Effector memory CD8-positive, alpha-beta T cell (primary cell): ENCODE measurements at regions not wholly inside any gene's neighbourhood (a gene's known extent, or its start where the extent isn't known, plus 50 kb on each side); places are given as distances from the start of the nearest gene placed in this dataset.
"Not testable (repeated sequence)": the region's sequence is repeated elsewhere in the genome, so short reads cannot be mapped to it uniquely, and the experiment has no call there.

ENCODE experiments used
- ATAC-seq: fragments of 150-1000 bp; cut with Tn5 transposase; replicated peaks from 2 replicates; pipeline ENCODE4 v1.10.0; 2021; ENCODE audit warnings: mild to moderate bottlenecking, moderate library complexity
- DNase-seq, 3 experiments: peaks; one replicate each; pipeline ENCODE4 v3.0.0; 2021
- H3K27ac Mint-ChIP-seq, 2 donors: one replicate each; pipeline ENCODE4 v1.8.0; 2022; ENCODE audit warnings: mild to moderate bottlenecking in 2 of 2, mixed read lengths in 2 of 2, moderate library complexity in 2 of 2
- H3K27me3 Mint-ChIP-seq, 2 donors: one replicate each; pipeline ENCODE4 v1.8.0; 2022; ENCODE audit warnings: mixed read lengths in 2 of 2
- H3K36me3 Mint-ChIP-seq: one replicate; pipeline ENCODE4 v1.8.0; 2022; ENCODE audit warnings: mild to moderate bottlenecking, moderate library complexity, mixed read lengths; ENCODE audit not compliant: insufficient read depth
- H3K4me1 Mint-ChIP-seq, 2 donors: one replicate each; pipeline ENCODE4 v1.8.0; 2022; ENCODE audit warnings: low read depth in 2 of 2, mixed read lengths in 2 of 2
- H3K4me3 Mint-ChIP-seq, 2 donors: one replicate each; pipeline ENCODE4 v1.8.0; 2022; ENCODE audit warnings: mild to moderate bottlenecking in 2 of 2, mixed read lengths in 2 of 2, moderate library complexity in 2 of 2
- H3K9me3 Mint-ChIP-seq, 2 donors: one replicate each; pipeline ENCODE4 v1.8.0; 2022; ENCODE audit warnings: mixed read lengths in 2 of 2

DNA sequence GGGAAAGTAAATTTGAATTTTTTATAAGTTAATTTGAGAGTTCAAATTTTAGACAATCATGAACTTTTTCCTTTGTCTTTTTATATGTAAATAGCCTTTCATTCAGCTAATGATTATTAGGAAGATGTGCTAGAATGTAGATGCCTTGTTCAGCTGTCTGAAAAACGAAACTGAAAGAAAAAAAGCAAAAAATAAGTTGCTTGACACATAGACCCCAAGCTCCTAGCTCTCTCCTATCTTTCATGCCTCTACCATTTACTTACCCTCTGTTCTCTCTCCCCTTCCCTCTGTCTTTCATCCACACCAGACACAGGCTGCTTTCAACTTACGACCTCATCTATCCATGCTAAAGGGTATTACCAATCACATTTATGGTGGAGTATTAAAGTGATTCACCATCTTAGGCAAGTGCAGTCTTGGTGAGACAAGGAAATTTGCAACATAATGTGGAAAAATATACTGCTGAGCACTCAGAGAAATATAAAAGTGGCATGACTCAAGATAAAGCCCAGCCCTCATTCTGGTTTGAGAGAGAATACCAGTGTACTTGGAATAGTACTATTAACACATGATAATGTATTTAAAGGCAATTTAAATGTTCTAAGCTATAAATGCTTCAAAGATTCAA is 425.6 kb downstream of the SUCLG1 start:
- Mint-ChIP-seq H3K27ac (no peak overlapping the region), H3K4me3 (peak overlapping the region; percentile 20 to 28), H3K4me1 (peaks cover 3 to 8% of the 10 kb centered on the region in 2 donors), H3K9me3 (no peaks in the 10 kb centered on the region), H3K36me3 (no peaks in the 10 kb centered on the region), H3K27me3 (no peaks in the 10 kb centered on the region)
- ATAC-seq (no peak), DNase-seq (no peak)

DNA sequence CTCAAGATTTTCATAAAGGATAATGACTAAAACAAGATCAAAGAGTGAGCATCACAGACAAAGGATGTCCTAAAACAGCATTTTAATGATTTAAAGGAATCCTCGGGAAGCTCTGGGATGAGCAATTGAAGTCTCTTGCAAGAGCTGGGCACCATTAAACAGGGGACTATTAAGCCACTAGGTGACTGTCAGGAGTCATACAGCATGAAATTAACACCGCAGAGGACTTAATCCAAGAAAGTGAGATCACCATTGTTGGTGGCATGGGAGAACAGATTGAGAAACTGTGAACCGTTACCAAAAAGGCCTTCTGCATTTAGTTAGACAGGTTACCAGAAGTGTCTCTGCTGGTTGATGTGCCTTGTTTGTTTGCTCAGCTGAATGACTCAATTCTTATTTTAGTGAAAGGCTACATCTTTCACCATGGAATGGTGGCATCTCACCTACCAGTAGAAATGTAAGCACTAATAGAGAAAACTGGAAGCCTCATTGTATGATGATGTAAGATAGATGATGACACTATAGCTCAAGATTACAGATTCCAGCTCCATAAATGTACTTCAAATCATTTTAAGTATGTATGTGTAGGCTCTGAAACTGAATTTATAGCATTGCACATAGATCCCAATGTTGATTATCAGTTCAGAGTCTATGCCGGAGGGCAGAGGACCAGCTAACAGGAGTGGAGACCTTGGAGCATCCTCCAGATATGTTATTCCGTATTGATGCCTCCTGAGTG is 427.6 kb downstream of the SUCLG1 start:
- peaks cover 3 to 8% of the 10 kb centered on the region in 2 donors for H3K4me1 Mint-ChIP-seq
- H3K4me3 Mint-ChIP-seq, result no peak overlapping the region
- DNase-seq (no peak), ATAC-seq (no peak)
- no peaks in the 10 kb centered on the region for H3K36me3 Mint-ChIP-seq
- no peak overlapping the region for H3K27ac Mint-ChIP-seq
- no peaks in the 10 kb centered on the region for H3K27me3 Mint-ChIP-seq
- no peaks in the 10 kb centered on the region for H3K9me3 Mint-ChIP-seq

DNA sequence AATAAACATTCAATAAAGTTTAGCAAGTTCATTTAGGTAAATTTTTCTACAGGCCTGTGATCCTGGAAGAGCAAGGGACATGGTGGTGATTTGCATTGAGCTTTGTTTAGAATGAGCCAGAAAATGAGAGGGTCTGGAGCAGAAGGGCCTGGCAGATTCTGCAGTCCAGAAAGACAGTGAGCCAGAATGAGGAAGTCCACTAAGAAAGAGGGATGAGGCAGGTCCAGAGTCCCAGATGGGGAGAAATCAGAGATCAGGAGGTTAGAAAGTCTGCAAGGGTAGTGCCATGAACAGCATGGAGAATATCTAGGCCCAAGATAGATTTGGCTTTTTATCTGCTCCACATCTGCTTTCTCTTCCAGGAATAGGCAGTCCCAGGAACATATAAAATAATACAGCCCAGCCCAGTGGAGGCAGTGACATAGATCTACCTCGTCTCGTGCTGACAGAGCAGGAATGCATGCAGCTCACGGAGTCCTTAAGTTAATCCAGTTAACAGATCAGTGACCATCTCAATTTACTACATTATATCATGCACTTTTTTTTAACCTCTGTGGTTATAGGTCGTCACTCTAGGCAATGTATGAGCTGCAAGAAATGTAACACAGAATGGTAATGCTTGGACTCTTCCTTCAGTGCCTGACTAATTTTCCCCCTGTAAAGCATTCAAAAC is 429.0 kb downstream of the SUCLG1 start:
- Mint-ChIP-seq H3K27ac (no peak overlapping the region), H3K4me3 (no peak overlapping the region), H3K4me1 (peaks cover 3 to 8% of the 10 kb centered on the region in 2 donors), H3K27me3 (no peaks in the 10 kb centered on the region), H3K9me3 (no peaks in the 10 kb centered on the region), H3K36me3 (no peaks in the 10 kb centered on the region)
- ATAC-seq (no peak), DNase-seq (no peak)

DNA sequence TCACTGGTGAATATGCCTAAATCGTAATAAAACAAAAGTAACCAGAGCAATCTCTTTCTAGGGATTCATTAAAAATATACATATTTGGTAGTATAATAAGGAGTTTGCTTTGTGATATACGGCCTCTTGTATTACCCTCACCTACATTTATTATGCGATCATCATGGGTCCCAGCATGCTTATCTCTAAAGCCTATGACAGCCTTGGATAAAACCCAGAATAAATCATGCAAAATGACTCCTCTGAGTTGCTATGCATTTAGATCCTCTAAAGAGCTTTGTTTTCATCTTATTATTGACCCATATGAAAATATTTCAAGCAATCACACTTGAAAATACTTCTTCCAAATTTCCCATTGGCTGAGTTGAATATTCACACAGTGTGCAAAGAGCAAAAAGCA is 432.3 kb downstream of the SUCLG1 start:
- H3K4me3 Mint-ChIP-seq, result no peak overlapping the region
- H3K27me3 Mint-ChIP-seq, result no peaks in the 10 kb centered on the region
- H3K4me1 Mint-ChIP-seq, result no peaks in the 10 kb centered on the region
- no peak for DNase-seq
- H3K36me3 Mint-ChIP-seq, result no peaks in the 10 kb centered on the region
- ATAC-seq, result no peak
- H3K9me3 Mint-ChIP-seq, result no peaks in the 10 kb centered on the region
- no peak overlapping the region for H3K27ac Mint-ChIP-seq

DNA sequence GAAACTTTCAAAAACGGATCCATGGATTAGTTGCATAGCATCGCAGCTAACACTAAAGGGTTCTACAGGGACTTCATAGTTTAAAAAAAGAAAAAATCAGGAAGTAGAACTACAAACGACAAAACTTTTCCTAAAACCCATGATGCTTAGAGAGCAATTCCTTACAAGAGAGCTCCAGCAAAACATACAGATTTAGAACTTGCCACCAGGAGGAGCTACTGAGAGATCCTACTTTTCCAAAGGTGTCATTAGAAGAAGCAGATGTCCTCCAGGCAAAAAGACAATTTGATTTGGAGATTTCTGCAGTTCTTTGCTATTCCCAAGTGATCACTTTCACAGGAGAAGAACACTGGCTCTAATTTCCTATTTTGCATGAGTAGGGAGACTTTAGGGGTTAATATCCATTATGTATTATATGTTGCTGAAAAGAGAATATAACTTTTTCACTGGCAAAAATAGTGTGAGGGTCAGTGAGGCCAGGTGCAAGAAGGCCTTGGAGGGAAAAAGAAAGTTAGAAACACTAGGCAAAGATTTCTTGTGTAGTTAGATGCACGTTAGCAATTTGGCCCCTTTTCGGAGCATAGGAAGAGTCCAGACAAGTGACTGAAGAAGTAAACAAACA is 436.2 kb downstream of the SUCLG1 start:
- no peak overlapping the region for H3K27ac Mint-ChIP-seq
- no peaks in the 10 kb centered on the region for H3K36me3 Mint-ChIP-seq
- ATAC-seq (no peak), DNase-seq (peak in 1 of 3 experiments; percentile 1)
- no peaks in the 10 kb centered on the region for H3K27me3 Mint-ChIP-seq
- H3K9me3 Mint-ChIP-seq, result peaks cover 0 to 1% of the 10 kb centered on the region in 2 donors
- H3K4me3 Mint-ChIP-seq, result no peak overlapping the region
- no peaks in the 10 kb centered on the region for H3K4me1 Mint-ChIP-seq

- no peak for DNase-seq
- no peak overlapping the region for H3K27ac Mint-ChIP-seq
- H3K27me3 Mint-ChIP-seq, result no peaks in the 10 kb centered on the region
- no peak overlapping the region for H3K4me3 Mint-ChIP-seq
- H3K4me1 Mint-ChIP-seq, result no peaks in the 10 kb centered on the region
- H3K9me3 Mint-ChIP-seq, result peaks cover 0 to 1% of the 10 kb centered on the region in 2 donors
- H3K36me3 Mint-ChIP-seq, result no peaks in the 10 kb centered on the region
- no peak for ATAC-seq
Measured at GRCh38 chr2:84017010-84017409, 442.1 kb downstream of the SUCLG1 start.

GRCh38 chr2:84016183-84016582 is 442.9 kb downstream of the SUCLG1 start:
- DNase-seq, result no peak
- Mint-ChIP-seq H3K36me3 (no peaks in the 10 kb centered on the region), H3K9me3 (peaks cover 0 to 1% of the 10 kb centered on the region in 2 donors), H3K4me1 (no peaks in the 10 kb centered on the region), H3K27me3 (no peaks in the 10 kb centered on the region), H3K27ac (no peak overlapping the region), H3K4me3 (no peak overlapping the region)
- no peak for ATAC-seq

- ATAC-seq (no peak), DNase-seq (no peak)
- no peaks in the 10 kb centered on the region for H3K9me3 Mint-ChIP-seq
- no peaks in the 10 kb centered on the region for H3K27me3 Mint-ChIP-seq
- H3K4me3 Mint-ChIP-seq, result no peak overlapping the region
- H3K4me1 Mint-ChIP-seq, result no peaks in the 10 kb centered on the region
- no peak overlapping the region for H3K27ac Mint-ChIP-seq
- no peaks in the 10 kb centered on the region for H3K36me3 Mint-ChIP-seq
Measured at GRCh38 chr2:83997889-83998288, 461.2 kb downstream of the SUCLG1 start.

- Mint-ChIP-seq H3K27me3 (no peaks in the 10 kb centered on the region), H3K4me3 (no peak overlapping the region), H3K9me3 (no peaks in the 10 kb centered on the region), H3K4me1 (no peaks in the 10 kb centered on the region), H3K36me3 (no peaks in the 10 kb centered on the region), H3K27ac (no peak overlapping the region)
- DNase-seq (no peak), ATAC-seq (no peak)
Measured at GRCh38 chr2:83994633-83995179, 464.4 kb downstream of the SUCLG1 start.

GRCh38 chr2:83993873-83994632 is 465.0 kb downstream of the SUCLG1 start:
- no peaks in the 10 kb centered on the region for H3K36me3 Mint-ChIP-seq
- DNase-seq, result no peak
- no peak overlapping the region for H3K4me3 Mint-ChIP-seq
- no peaks in the 10 kb centered on the region for H3K4me1 Mint-ChIP-seq
- H3K27me3 Mint-ChIP-seq, result no peaks in the 10 kb centered on the region
- H3K9me3 Mint-ChIP-seq, result no peaks in the 10 kb centered on the region
- no peak overlapping the region for H3K27ac Mint-ChIP-seq
- ATAC-seq, result no peak

DNA sequence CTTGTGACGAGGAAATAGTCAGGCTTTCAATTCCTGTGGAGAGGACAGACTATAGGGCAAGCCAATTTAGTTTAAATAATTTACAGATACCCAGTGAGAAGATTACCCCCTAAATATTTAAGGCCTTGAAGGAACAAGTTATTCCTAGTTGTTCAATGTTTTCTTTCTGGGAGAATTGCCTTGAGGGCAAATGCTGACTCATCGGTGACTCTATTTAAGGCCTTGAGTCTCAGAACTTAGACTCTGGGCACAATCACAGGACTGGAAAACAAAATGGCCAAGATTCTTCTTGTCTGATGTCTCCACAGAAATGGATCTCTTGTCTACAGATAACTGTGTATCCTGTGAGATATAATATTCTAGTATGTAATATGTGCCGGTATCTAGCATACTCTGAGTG is 467.1 kb downstream of the SUCLG1 start:
- Mint-ChIP-seq H3K4me1 (no peaks in the 10 kb centered on the region), H3K4me3 (no peak overlapping the region), H3K9me3 (no peaks in the 10 kb centered on the region), H3K36me3 (no peaks in the 10 kb centered on the region), H3K27ac (no peak overlapping the region), H3K27me3 (no peaks in the 10 kb centered on the region)
- ATAC-seq (no peak), DNase-seq (no peak)

DNA sequence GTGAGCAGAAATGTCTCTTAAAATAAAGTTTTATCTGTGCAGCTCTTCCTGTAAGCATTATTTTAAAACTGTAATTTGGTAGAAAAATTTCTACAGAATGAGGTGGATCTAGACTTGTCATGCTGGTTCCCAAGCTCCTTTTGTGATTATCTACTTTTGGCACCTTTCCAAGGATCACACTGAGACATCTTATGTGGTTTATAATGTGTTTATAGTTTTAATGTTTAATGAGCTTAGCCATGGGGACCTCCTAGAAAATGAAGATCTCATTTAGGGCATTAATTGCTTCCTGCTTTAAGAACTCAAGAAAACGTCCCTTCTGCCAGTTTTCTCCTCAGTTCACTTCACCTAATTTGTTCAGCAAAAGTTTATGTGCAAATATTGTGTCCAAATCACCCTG is 468.4 kb downstream of the SUCLG1 start:
- Mint-ChIP-seq H3K36me3 (no peaks in the 10 kb centered on the region), H3K27ac (no peak overlapping the region), H3K4me3 (no peak overlapping the region), H3K4me1 (no peaks in the 10 kb centered on the region), H3K27me3 (no peaks in the 10 kb centered on the region), H3K9me3 (no peaks in the 10 kb centered on the region)
- DNase-seq (no peak), ATAC-seq (no peak)

- peaks cover 8 to 16% of the 10 kb centered on the region in 2 donors for H3K9me3 Mint-ChIP-seq
- H3K4me3 Mint-ChIP-seq, ATAC-seq, H3K4me1 Mint-ChIP-seq, H3K27ac Mint-ChIP-seq, H3K36me3 Mint-ChIP-seq, H3K27me3 Mint-ChIP-seq, DNase-seq: not testable (repeated sequence)
Measured at GRCh38 chr2:83976628-83977027, 482.5 kb downstream of the SUCLG1 start.
